ENCODE measurements at regions not wholly inside any gene's neighbourhood (a gene's known extent, or its start where the extent isn't known, plus 50 kb on each side); places are given as distances from the start of the nearest gene placed in this dataset.
"Not testable (repeated sequence)": the region's sequence is repeated elsewhere in the genome, so short reads cannot be mapped to it uniquely, and the experiment has no call there.

- not testable (repeated sequence) for ATAC-seq; DNase-seq (ENCODE audit: low spot score)
Observed at GRCh38 chr5:124836314-124836713, 89.9 kb upstream of the ZNF608 start.

GRCh38 chr5:124839371-124839998 is 93.0 kb upstream of the ZNF608 start:
- ATAC-seq (no peak), DNase-seq (ENCODE audit: low spot score) (no peak)

GRCh38 chr5:124841829-124842712 is 95.6 kb upstream of the ZNF608 start:
- ATAC-seq (no peak), DNase-seq (ENCODE audit: low spot score) (no peak)

- ATAC-seq = no peak
- DNase-seq (ENCODE audit: low spot score) = no peak
Observed at GRCh38 chr5:124842725-124843595, 96.5 kb upstream of the ZNF608 start.

GRCh38 chr5:124843596-124843899 is 97.1 kb upstream of the ZNF608 start:
- ATAC-seq (no peak), DNase-seq (ENCODE audit: low spot score) (no peak)

- no peak for DNase-seq (ENCODE audit: low spot score)
- no peak for ATAC-seq
Observed at GRCh38 chr5:124844371-124844920, 98.0 kb upstream of the ZNF608 start.

- no peak for ATAC-seq
- DNase-seq (ENCODE audit: low spot score) = no peak
Observed at GRCh38 chr5:124847907-124848306, 101.5 kb upstream of the ZNF608 start.

GRCh38 chr5:124849774-124850173 is 103.3 kb upstream of the ZNF608 start:
- no peak for ATAC-seq
- DNase-seq (ENCODE audit: low spot score) = no peak

- ATAC-seq (no peak), DNase-seq (ENCODE audit: low spot score) (no peak)
Observed at GRCh38 chr5:124856726-124857125, 110.3 kb upstream of the ZNF608 start.

GRCh38 chr5:124858612-124859011 is 112.2 kb upstream of the ZNF608 start:
- ATAC-seq = no peak
- DNase-seq (ENCODE audit: low spot score) = no peak

- peak; percentile 45 for ATAC-seq
Observed at GRCh38 chr5:124859027-124859426, 112.6 kb upstream of the ZNF608 start.

GRCh38 chr5:124859556-124860290 is 113.3 kb upstream of the ZNF608 start:
- no peak for DNase-seq (ENCODE audit: low spot score)
- ATAC-seq = no peak

More at GRCh38 chr5:124859027-124859426, 112.6 kb upstream of the ZNF608 start:
- DNase-seq (ENCODE audit: low spot score) = no peak

- ATAC-seq (no peak), DNase-seq (ENCODE audit: low spot score) (no peak)
Observed at GRCh38 chr5:124860291-124860655, 113.8 kb upstream of the ZNF608 start.

- ATAC-seq (no peak), DNase-seq (ENCODE audit: low spot score) (no peak)
Observed at GRCh38 chr5:124865066-124865465, 118.6 kb upstream of the ZNF608 start.

- no peak for ATAC-seq
- no peak for DNase-seq (ENCODE audit: low spot score)
Observed at GRCh38 chr5:124865603-124866354, 119.3 kb upstream of the ZNF608 start.

GRCh38 chr5:124866355-124867136 is 120.1 kb upstream of the ZNF608 start:
- ATAC-seq = no peak

GRCh38 chr5:124867137-124867704 is 120.8 kb upstream of the ZNF608 start:
- peak; percentile 36 for ATAC-seq
- DNase-seq (ENCODE audit: low spot score) = no peak

More at GRCh38 chr5:124866355-124867136, 120.1 kb upstream of the ZNF608 start:
- DNase-seq (ENCODE audit: low spot score) = no peak

GRCh38 chr5:124868676-124869075 is 122.2 kb upstream of the ZNF608 start:
- DNase-seq (ENCODE audit: low spot score) = no peak
- no peak for ATAC-seq

All from left lobe of liver (tissue), 2 donors.